Loucy (cell line): ENCODE measurements at regions not wholly inside any gene's neighbourhood (a gene's known extent, or its start where the extent isn't known, plus 50 kb on each side); places are given as distances from the start of the nearest gene placed in this dataset.

ENCODE experiments used
- H2AFZ ChIP-seq: fragments of 200-600 bp; sonication (generic); 2 replicates; pipeline ENCODE4 v1.6.0; 2016; ENCODE audit warnings: antibody characterized with exemption, mild to moderate bottlenecking, low read length, moderate library complexity
- H3F3A ChIP-seq: fragments of 200-600 bp; 2 replicates; pipeline ENCODE4 v1.6.0; 2016; ENCODE audit warnings: antibody characterized with exemption, low read depth, mild to moderate bottlenecking
- H3K27me3 ChIP-seq: fragments of 200-600 bp; sonication (generic); 2 replicates; pipeline ENCODE4 v1.6.1; 2014; ENCODE audit warnings: low read length, mild to moderate bottlenecking; ENCODE audit not compliant: insufficient read depth, poor library complexity, severe bottlenecking
- H3K36me3 ChIP-seq: fragments of 200-600 bp; sonication (generic); 2 replicates; pipeline ENCODE4 v1.6.1; 2016; ENCODE audit warnings: low read length; ENCODE audit not compliant: insufficient read depth
- H3K4me1 ChIP-seq: fragments of 200-600 bp; sonication (generic); 2 replicates; pipeline ENCODE4 v1.5.1; 2014; ENCODE audit warnings: low read length, mild to moderate bottlenecking; ENCODE audit not compliant: insufficient read depth, poor library complexity, severe bottlenecking
- H3K4me2 ChIP-seq: fragments of 200-600 bp; sonication (generic); 2 replicates; pipeline ENCODE4 v1.6.0; 2014; ENCODE audit warnings: antibody characterized with exemption, low read length, low read depth, mild to moderate bottlenecking; ENCODE audit not compliant: poor library complexity, severe bottlenecking
- H3K4me3 ChIP-seq: fragments of 200-600 bp; sonication (generic); 2 replicates; pipeline ENCODE4 v1.5.1; 2014; ENCODE audit warnings: low read length, mild to moderate bottlenecking, mixed read lengths; ENCODE audit not compliant: poor library complexity, severe bottlenecking
- H3K79me2 ChIP-seq: fragments of 200-600 bp; sonication (generic); 2 replicates; pipeline ENCODE4 v1.6.1; 2014; ENCODE audit warnings: low read length; ENCODE audit not compliant: insufficient read depth
- H3K9ac ChIP-seq: fragments of 200-600 bp; sonication (generic); 2 replicates; pipeline ENCODE4 v1.6.0; 2014; ENCODE audit warnings: mild to moderate bottlenecking, low read depth, low read length, moderate library complexity; ENCODE audit not compliant: poor library complexity, severe bottlenecking
- H3K9me2 ChIP-seq: fragments of 200-600 bp; sonication (generic); replicated peaks from 2 replicates; pipeline ENCODE4 v1.6.1; 2016; ENCODE audit warnings: low read depth, low read length, mixed read lengths
- H3K9me3 ChIP-seq: fragments of 200-600 bp; sonication (generic); 2 replicates; pipeline ENCODE4 v1.6.1; 2014; ENCODE audit warnings: mild to moderate bottlenecking, antibody characterized with exemption, low read length, low read depth; ENCODE audit not compliant: insufficient read depth
- H4K20me1 ChIP-seq: fragments of 200-600 bp; sonication (generic); 2 replicates; pipeline ENCODE4 v1.6.0; 2014; ENCODE audit warnings: antibody characterized with exemption, low read length, mild to moderate bottlenecking; ENCODE audit not compliant: insufficient read depth, poor library complexity, severe bottlenecking
- EZH2phosphoT487 ChIP-seq: fragments of 200-600 bp; IDR thresholded peaks from 2 replicates; pipeline ENCODE4 v1.6.1; 2018; ENCODE audit warnings: antibody characterized with exemption, mild to moderate bottlenecking, moderate library complexity, borderline replicate concordance
- TF ChIP-seq, protein P1 (sequence below): fragments of 200-600 bp; sonication (generic); conservative IDR thresholded peaks from 2 replicates; pipeline ENCODE4 v1.5.1; 2014; ENCODE audit warnings: mild to moderate bottlenecking, antibody characterized with exemption, low read length

- Histone ChIP-seq H3K36me3 (no peaks in the 10 kb centered on the region), H3K4me2 (no peak overlapping the region), H3F3A (no peaks in the 10 kb centered on the region), H3K27me3 (no peaks in the 10 kb centered on the region), H3K9ac (no peak overlapping the region), H3K4me1 (no peaks in the 10 kb centered on the region), H3K4me3 (no peak overlapping the region), H2AFZ (no peak overlapping the region), H3K9me2 (no peaks in the 10 kb centered on the region), H4K20me1 (no peaks in the 10 kb centered on the region), H3K79me2 (no peaks in the 10 kb centered on the region), H3K9me3 (no peaks in the 10 kb centered on the region)
- no peak for TF ChIP-seq EZH2phosphoT487
- TF ChIP-seq, protein P1, sequence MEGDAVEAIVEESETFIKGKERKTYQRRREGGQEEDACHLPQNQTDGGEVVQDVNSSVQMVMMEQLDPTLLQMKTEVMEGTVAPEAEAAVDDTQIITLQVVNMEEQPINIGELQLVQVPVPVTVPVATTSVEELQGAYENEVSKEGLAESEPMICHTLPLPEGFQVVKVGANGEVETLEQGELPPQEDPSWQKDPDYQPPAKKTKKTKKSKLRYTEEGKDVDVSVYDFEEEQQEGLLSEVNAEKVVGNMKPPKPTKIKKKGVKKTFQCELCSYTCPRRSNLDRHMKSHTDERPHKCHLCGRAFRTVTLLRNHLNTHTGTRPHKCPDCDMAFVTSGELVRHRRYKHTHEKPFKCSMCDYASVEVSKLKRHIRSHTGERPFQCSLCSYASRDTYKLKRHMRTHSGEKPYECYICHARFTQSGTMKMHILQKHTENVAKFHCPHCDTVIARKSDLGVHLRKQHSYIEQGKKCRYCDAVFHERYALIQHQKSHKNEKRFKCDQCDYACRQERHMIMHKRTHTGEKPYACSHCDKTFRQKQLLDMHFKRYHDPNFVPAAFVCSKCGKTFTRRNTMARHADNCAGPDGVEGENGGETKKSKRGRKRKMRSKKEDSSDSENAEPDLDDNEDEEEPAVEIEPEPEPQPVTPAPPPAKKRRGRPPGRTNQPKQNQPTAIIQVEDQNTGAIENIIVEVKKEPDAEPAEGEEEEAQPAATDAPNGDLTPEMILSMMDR, result no peak
Measured at GRCh38 chr5:125033602-125034001, 287.2 kb upstream of the ZNF608 start.

DNA sequence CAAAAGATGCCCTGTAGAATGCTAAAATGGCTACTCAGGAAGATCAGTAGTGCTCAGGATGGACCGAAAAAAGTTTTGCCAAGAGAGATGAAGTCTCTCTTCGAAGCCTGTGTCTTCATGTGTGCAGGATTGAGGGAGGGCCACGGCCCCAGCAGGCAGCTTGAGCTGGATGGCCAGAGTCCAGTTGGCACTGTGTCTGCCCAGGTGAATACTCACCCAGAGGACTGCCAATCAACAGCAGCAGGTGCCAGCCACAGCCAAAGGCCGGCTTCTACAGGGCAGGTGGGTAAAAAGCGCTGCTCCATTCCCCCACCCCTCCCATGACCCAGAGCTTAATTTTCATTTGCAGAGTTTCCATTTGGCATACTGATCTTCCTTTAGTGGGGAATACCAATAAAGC lies 287.9 kb upstream of the ZNF608 start:
- no peaks in the 10 kb centered on the region for H3K4me1 ChIP-seq
- TF ChIP-seq, protein P1, result no peak
- no peak for TF ChIP-seq EZH2phosphoT487
- H4K20me1 ChIP-seq, result no peaks in the 10 kb centered on the region
- no peak overlapping the region for H3K4me2 ChIP-seq
- H3K9me2 ChIP-seq, result no peaks in the 10 kb centered on the region
- H3K79me2 ChIP-seq, result no peaks in the 10 kb centered on the region
- H3K9ac ChIP-seq, result no peak overlapping the region
- no peaks in the 10 kb centered on the region for H3K9me3 ChIP-seq
- no peak overlapping the region for H3K4me3 ChIP-seq
- no peaks in the 10 kb centered on the region for H3K27me3 ChIP-seq
- H2AFZ ChIP-seq, result no peak overlapping the region
- H3F3A ChIP-seq, result no peaks in the 10 kb centered on the region
- no peaks in the 10 kb centered on the region for H3K36me3 ChIP-seq

GRCh38 chr5:125036494-125036893 lies 290.1 kb upstream of the ZNF608 start:
- TF ChIP-seq, protein P1, result no peak
- TF ChIP-seq EZH2phosphoT487, result no peak

More at GRCh38 chr5:125036494-125036893, 290.1 kb upstream of the ZNF608 start:
- H3K79me2 ChIP-seq, result no peaks in the 10 kb centered on the region
- no peak overlapping the region for H3K4me3 ChIP-seq
- H3F3A ChIP-seq, result no peaks in the 10 kb centered on the region
- no peaks in the 10 kb centered on the region for H3K27me3 ChIP-seq
- H2AFZ ChIP-seq, result no peak overlapping the region
- no peaks in the 10 kb centered on the region for H3K9me2 ChIP-seq
- no peak overlapping the region for H3K4me2 ChIP-seq
- no peaks in the 10 kb centered on the region for H3K9me3 ChIP-seq
- H3K36me3 ChIP-seq, result no peaks in the 10 kb centered on the region
- H3K9ac ChIP-seq, result no peak overlapping the region
- no peaks in the 10 kb centered on the region for H3K4me1 ChIP-seq
- no peaks in the 10 kb centered on the region for H4K20me1 ChIP-seq
